ENCODE measurements at regions not wholly inside any gene's neighbourhood (a gene's known extent, or its start where the extent isn't known, plus 50 kb on each side); places are given as distances from the start of the nearest gene placed in this dataset.

- ATAC-seq = no peak
- no peak for DNase-seq (ENCODE audit: low spot score)
- Histone ChIP-seq H3K27me3 (ENCODE audit: insufficient read depth) (no peaks in the 10 kb centered on the region), H3K9me2 (ENCODE audit: insufficient read depth) (no peaks in the 10 kb centered on the region), H3K4me3 (no peak overlapping the region), H3K4me2 (no peak overlapping the region), H3K4me1 (ENCODE audit: insufficient read depth) (no peaks in the 10 kb centered on the region), H3F3A (replicated peaks; ENCODE audit: low read depth) (no peaks in the 10 kb centered on the region), H3K27ac (ENCODE audit: low read depth) (no peak overlapping the region), H4K20me1 (replicated peaks; ENCODE audit: insufficient read depth) (no peaks in the 10 kb centered on the region), H3K36me3 (ENCODE audit: insufficient read depth) (no peaks in the 10 kb centered on the region), H3K79me2 (replicated peaks; ENCODE audit: insufficient read depth) (no peaks in the 10 kb centered on the region), H2AFZ (no peak overlapping the region)
- Mint-ChIP-seq H3K27me3 (ENCODE audit: insufficient read depth, low read depth, poor library complexity) (peaks cover 15% of the 10 kb centered on the region), H3K4me1 (no peaks in the 10 kb centered on the region), H3K27ac (no peak overlapping the region), H3K36me3 (ENCODE audit: low read depth) (no peaks in the 10 kb centered on the region), H3K4me3 (no peak overlapping the region), H3K9me3 (no peaks in the 10 kb centered on the region)
- no peak for TF ChIP-seq JUNB (IDR thresholded peaks at IDR 0.05; ENCODE audit: unreplicated experiment)
- TF ChIP-seq EZH2phosphoT487 (IDR thresholded peaks at IDR 0.05; ENCODE audit: unreplicated experiment) = no peak
- TF ChIP-seq NANOG (IDR thresholded peaks at IDR 0.05; ENCODE audit: borderline replicate concordance) = no peak
- TF ChIP-seq ZNF114 (CRISPR knock-in tag; IDR thresholded peaks at IDR 0.05) = no peak
- no peak for TF ChIP-seq CREB1 (CRISPR knock-in tag; IDR thresholded peaks at IDR 0.05; ENCODE audit: low read depth)
- TF ChIP-seq REST (IDR thresholded peaks at IDR 0.05; ENCODE audit: unreplicated experiment) = no peak
- TF ChIP-seq EZH2 (IDR thresholded peaks at IDR 0.05; ENCODE audit: low read depth, unreplicated experiment) = no peak
- TF ChIP-seq STAT1 (IDR thresholded peaks at IDR 0.05; ENCODE audit: unreplicated experiment) = no peak
- no peak for TF ChIP-seq ZNF331 (CRISPR knock-in tag; IDR thresholded peaks at IDR 0.05; ENCODE audit: low read depth)
- no peak for TF ChIP-seq CTCF (conservative IDR thresholded peaks at IDR 0.05; ENCODE audit: low read depth in 2 of 2)
- TF ChIP-seq ETS1 (IDR thresholded peaks at IDR 0.05) = no peak
- no peak for TF ChIP-seq ZNF462 (CRISPR knock-in tag; IDR thresholded peaks at IDR 0.05)
- TF ChIP-seq POLR2AphosphoS5 (IDR thresholded peaks at IDR 0.05; ENCODE audit: low read depth) = no peak
Measured at GRCh38 chr2:120504936-120505705, 159.2 kb downstream of the INHBB start.
